Erythroblast (primary cell): ENCODE measurements at regions not wholly inside any gene's neighbourhood (a gene's known extent, or its start where the extent isn't known, plus 50 kb on each side); places are given as distances from the start of the nearest gene placed in this dataset.

ENCODE experiments used
- DNase-seq, 2 experiments: peaks; one replicate each; lab custom pipeline; 2025; lab: John Stamatoyannopoulos, UW
- GATA1 ChIP-seq: IDR thresholded peaks from 2 replicates; pipeline ENCODE4 v1.6.1; 2011; ENCODE audit warnings: low read depth, mild to moderate bottlenecking, control low read depth, low read length, moderate library complexity
- POLR2A ChIP-seq: IDR thresholded peaks from 2 replicates; pipeline ENCODE4 v1.6.1; 2011; ENCODE audit warnings: mild to moderate bottlenecking, low read length

- TF ChIP-seq POLR2A, result no peak
- TF ChIP-seq GATA1, result no peak
- DNase-seq, result no peak
Measured at GRCh38 chr11:20261526-20261925, 101.3 kb upstream of the DBX1 start.

GRCh38 chr11:20260307-20260706 is 100.0 kb upstream of the DBX1 start:
- DNase-seq, result no peak
- TF ChIP-seq GATA1 (no peak), POLR2A (no peak)

GRCh38 chr11:20259506-20259905 is 99.2 kb upstream of the DBX1 start:
- TF ChIP-seq GATA1 (no peak), POLR2A (no peak)

GRCh38 chr11:20258376-20258895 is 98.2 kb upstream of the DBX1 start:
- TF ChIP-seq POLR2A (no peak), GATA1 (no peak)

More at GRCh38 chr11:20259506-20259905, 99.2 kb upstream of the DBX1 start:
- DNase-seq, result no peak

GRCh38 chr11:20256925-20257324 is 96.7 kb upstream of the DBX1 start:
- DNase-seq, result no peak
- TF ChIP-seq GATA1 (no peak), POLR2A (no peak)

More at GRCh38 chr11:20258376-20258895, 98.2 kb upstream of the DBX1 start:
- DNase-seq, result no peak

- DNase-seq, result no peak
Measured at GRCh38 chr11:20253796-20254195, 93.5 kb upstream of the DBX1 start.

GRCh38 chr11:20251496-20251895 is 91.2 kb upstream of the DBX1 start:
- TF ChIP-seq GATA1 (no peak), POLR2A (no peak)
- DNase-seq, result no peak

More at GRCh38 chr11:20253796-20254195, 93.5 kb upstream of the DBX1 start:
- no peak for TF ChIP-seq GATA1

- TF ChIP-seq GATA1 (no peak), POLR2A (no peak)
- DNase-seq, result no peak
Measured at GRCh38 chr11:20250644-20251247, 90.5 kb upstream of the DBX1 start.

GRCh38 chr11:20249796-20250195 is 89.5 kb upstream of the DBX1 start:
- TF ChIP-seq POLR2A (no peak), GATA1 (no peak)
- DNase-seq, result no peak

- no peak for DNase-seq
Measured at GRCh38 chr11:20249378-20249777, 89.1 kb upstream of the DBX1 start.

GRCh38 chr11:20248871-20249270 is 88.6 kb upstream of the DBX1 start:
- TF ChIP-seq GATA1, result no peak
- no peak for TF ChIP-seq POLR2A
- DNase-seq, result no peak

More at GRCh38 chr11:20249378-20249777, 89.1 kb upstream of the DBX1 start:
- TF ChIP-seq POLR2A (no peak), GATA1 (no peak)

GRCh38 chr11:20248121-20248772 is 88.0 kb upstream of the DBX1 start:
- DNase-seq, result no peak
- no peak for TF ChIP-seq POLR2A
- TF ChIP-seq GATA1, result no peak

- TF ChIP-seq POLR2A, result no peak
- TF ChIP-seq GATA1, result no peak
- no peak for DNase-seq
Measured at GRCh38 chr11:20247591-20248007, 87.3 kb upstream of the DBX1 start.

- peak in 1 of 2 experiments; percentile 3 for DNase-seq
- TF ChIP-seq POLR2A, result no peak
- TF ChIP-seq GATA1, result no peak
Measured at GRCh38 chr11:20243974-20244373, 83.7 kb upstream of the DBX1 start.

GRCh38 chr11:20238712-20239111 is 78.4 kb upstream of the DBX1 start:
- no peak for DNase-seq
- TF ChIP-seq POLR2A, result no peak
- no peak for TF ChIP-seq GATA1
